A673 (cell line): ENCODE measurements at regions not wholly inside any gene's neighbourhood (a gene's known extent, or its start where the extent isn't known, plus 50 kb on each side); places are given as distances from the start of the nearest gene placed in this dataset.

ENCODE experiments used
- EZH2 ChIP-seq: fragments of 200-600 bp; sonication (generic); IDR thresholded peaks from 2 replicates; pipeline ENCODE4 v1.6.1; 2017; ENCODE audit warnings: borderline replicate concordance, low read depth, mild to moderate bottlenecking, mixed read lengths, antibody characterized with exemption, low read length; ENCODE audit not compliant: poor library complexity, severe bottlenecking
- TF ChIP-seq, protein P1 (sequence below): fragments of 300-800, 200-600 bp; sonication (generic); conservative IDR thresholded peaks from 2 replicates; pipeline ENCODE4 v1.5.1; 2017; ENCODE audit warnings: low read depth, mild to moderate bottlenecking, antibody characterized with exemption, low read length, moderate library complexity, mixed read lengths

DNA sequence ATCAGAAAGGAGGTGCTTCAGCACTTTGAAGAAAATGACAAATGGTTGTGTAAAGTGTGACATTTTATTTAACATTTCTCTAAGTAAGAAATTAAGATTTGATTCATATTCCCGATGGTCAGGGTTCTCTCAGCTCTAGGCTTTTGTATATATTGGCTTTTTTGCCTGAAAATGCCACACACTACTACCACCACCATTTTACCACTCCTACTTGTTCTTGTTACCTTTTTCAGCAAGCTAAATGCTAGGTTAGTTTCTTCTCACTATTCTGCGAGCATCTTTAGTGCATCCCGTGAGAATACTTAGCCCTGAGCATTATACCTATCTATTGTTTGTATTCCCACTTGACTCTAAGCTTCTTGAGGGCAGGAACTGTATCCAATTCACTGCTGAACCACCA is 177.6 kb upstream of the MTNR1B start:
- TF ChIP-seq, protein P1, sequence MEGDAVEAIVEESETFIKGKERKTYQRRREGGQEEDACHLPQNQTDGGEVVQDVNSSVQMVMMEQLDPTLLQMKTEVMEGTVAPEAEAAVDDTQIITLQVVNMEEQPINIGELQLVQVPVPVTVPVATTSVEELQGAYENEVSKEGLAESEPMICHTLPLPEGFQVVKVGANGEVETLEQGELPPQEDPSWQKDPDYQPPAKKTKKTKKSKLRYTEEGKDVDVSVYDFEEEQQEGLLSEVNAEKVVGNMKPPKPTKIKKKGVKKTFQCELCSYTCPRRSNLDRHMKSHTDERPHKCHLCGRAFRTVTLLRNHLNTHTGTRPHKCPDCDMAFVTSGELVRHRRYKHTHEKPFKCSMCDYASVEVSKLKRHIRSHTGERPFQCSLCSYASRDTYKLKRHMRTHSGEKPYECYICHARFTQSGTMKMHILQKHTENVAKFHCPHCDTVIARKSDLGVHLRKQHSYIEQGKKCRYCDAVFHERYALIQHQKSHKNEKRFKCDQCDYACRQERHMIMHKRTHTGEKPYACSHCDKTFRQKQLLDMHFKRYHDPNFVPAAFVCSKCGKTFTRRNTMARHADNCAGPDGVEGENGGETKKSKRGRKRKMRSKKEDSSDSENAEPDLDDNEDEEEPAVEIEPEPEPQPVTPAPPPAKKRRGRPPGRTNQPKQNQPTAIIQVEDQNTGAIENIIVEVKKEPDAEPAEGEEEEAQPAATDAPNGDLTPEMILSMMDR = no peak
- TF ChIP-seq EZH2 = no peak
